RWPE1 (cell line): ENCODE measurements at regions not wholly inside any gene's neighbourhood (a gene's known extent, or its start where the extent isn't known, plus 50 kb on each side); places are given as distances from the start of the nearest gene placed in this dataset.
A peak's percentile ranks its signal among the peaks of the same experiment; 100 is the strongest.

Source experiments
- CTCF ChIA-PET: fragments of 350-600 bp; sonication (Branson Sonifier 250); formaldehyde crosslinking; extraction: SDS; loops from one replicate; lab custom pipeline; 2021; lab: Yijun Ruan, JAX
- POLR2A ChIA-PET: fragments of 400-600 bp; formaldehyde crosslinking; extraction: SDS; loops from one replicate; lab custom pipeline; 2020; ENCODE audit warnings: antibody characterized with exemption; ENCODE audit not compliant: low non-redundant PET; lab: Yijun Ruan, JAX
- DNase-seq: peaks from one replicate; pipeline ENCODE4 v3.0.0; 2012; ENCODE audit warnings: low spot score
- H3K27ac ChIP-seq: fragments of 450-650 bp; 2 replicates; pipeline ENCODE4 v1.5.1; 2017
- TF ChIP-seq, protein P1 (sequence below): fragments of 450-650 bp; conservative IDR thresholded peaks from 2 replicates; pipeline ENCODE4 v1.5.1; 2017; ENCODE audit warnings: low read depth, mild to moderate bottlenecking

DNA sequence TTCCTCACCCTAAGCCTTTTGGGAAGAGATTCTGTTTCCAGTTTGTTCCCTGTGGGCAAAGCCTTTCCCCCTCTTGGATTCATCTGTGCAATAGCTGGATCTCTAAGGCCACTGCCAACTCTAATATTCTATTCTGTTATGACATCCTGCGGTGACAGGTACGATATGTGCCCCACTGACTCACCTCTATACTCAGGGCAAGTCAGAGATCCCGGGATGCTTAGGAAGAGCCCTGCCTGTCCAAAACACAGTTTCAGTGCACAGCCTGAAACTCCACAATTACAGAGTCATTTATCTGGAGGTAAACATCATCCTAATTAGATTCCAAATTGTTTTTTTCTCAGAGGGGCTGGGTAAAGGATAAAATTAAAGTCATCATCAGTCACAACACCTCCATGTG lies 190.2 kb downstream of the TFCP2L1 start:
- TF ChIP-seq, protein P1, sequence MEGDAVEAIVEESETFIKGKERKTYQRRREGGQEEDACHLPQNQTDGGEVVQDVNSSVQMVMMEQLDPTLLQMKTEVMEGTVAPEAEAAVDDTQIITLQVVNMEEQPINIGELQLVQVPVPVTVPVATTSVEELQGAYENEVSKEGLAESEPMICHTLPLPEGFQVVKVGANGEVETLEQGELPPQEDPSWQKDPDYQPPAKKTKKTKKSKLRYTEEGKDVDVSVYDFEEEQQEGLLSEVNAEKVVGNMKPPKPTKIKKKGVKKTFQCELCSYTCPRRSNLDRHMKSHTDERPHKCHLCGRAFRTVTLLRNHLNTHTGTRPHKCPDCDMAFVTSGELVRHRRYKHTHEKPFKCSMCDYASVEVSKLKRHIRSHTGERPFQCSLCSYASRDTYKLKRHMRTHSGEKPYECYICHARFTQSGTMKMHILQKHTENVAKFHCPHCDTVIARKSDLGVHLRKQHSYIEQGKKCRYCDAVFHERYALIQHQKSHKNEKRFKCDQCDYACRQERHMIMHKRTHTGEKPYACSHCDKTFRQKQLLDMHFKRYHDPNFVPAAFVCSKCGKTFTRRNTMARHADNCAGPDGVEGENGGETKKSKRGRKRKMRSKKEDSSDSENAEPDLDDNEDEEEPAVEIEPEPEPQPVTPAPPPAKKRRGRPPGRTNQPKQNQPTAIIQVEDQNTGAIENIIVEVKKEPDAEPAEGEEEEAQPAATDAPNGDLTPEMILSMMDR: no peak
- H3K27ac ChIP-seq: no peak overlapping the region
- CTCF ChIA-PET: interaction anchor here (0.5 to 2.5 kb wide), 15 partner anchors 13 to 733 kb away, joined by 3 to 9 read pairs (median 3); no protein-coding TSS in a partner anchor
- DNase-seq: no peak
- POLR2A ChIA-PET: no interaction called here

DNA sequence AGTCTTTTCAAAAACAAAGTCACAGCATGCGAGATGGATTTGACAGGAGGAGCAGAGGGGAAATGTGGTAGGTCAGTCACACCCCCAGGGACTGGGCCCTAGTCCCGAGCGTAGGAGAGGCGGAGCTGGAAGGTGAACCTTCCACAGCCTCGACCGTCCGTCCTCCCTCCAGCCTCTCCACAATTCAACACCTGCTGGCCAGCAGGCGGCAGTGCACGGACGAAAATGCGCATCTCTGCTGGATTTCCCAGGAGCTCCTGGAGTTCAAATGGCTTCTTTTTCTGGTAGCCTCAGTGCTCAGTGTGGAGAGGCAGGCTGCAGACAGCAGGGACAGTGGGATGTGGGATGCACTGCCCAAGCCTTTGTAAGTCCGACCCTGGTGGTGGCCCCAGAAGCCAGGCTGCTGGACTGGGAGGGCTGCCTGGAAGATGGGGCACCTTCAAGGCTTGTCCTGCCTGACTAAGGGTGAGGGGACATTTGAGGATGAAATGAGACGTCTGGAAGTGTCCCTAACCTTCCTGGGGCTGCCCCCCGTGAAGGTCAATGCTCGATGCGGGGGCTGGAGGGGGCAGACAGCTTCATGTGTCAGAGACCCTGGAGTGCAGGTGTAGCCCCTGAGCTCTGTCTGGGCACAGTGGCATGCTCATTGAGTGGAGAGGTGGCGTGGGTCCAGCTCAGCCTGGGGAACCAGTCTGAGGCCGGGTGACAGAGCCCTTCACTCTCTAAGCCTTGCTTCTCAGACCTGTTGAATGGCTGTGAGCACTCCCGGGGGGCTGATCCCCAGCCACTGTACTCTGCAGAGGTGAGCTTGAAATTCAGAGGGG lies 189.5 kb downstream of the TFCP2L1 start:
- TF ChIP-seq, protein P1: peak; percentile 82
- ChIA-PET CTCF (interaction anchor here (0.5 to 2.5 kb wide), 24 partner anchors 10 to 1423 kb away, joined by 3 to 9 read pairs (median 3); no protein-coding TSS in a partner anchor), POLR2A (no interaction called here)
- H3K27ac ChIP-seq: no peak overlapping the region
- peak; percentile 74 for DNase-seq

DNA sequence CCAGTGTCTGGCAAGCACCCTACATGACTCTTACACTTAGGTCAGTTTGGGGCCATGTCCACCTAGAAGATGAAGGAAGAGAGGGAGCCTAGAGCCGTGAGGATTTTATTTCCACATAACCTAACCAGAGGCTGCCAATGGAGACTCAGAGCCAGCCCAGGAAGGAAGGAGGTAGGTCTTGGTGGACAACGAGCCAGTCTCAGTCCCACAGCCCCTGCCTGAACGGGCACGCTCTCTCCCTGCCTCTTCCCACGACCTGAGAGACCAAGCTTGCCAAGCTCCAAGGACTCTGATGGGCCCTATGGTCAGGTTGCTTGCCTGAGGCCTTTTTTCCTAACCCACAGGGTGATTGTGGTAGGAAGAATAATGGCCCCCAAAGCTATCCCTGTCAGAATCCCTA lies 188.4 kb downstream of the TFCP2L1 start:
- CTCF ChIA-PET: interaction anchor here (0.5 to 2.5 kb wide), 4 partner anchors 11 to 1422 kb away, joined by 3 to 9 read pairs (median 4); no protein-coding TSS in a partner anchor
- TF ChIP-seq, protein P1: no peak
- POLR2A ChIA-PET: no interaction called here
- no peak for DNase-seq
- no peak overlapping the region for H3K27ac ChIP-seq

DNA sequence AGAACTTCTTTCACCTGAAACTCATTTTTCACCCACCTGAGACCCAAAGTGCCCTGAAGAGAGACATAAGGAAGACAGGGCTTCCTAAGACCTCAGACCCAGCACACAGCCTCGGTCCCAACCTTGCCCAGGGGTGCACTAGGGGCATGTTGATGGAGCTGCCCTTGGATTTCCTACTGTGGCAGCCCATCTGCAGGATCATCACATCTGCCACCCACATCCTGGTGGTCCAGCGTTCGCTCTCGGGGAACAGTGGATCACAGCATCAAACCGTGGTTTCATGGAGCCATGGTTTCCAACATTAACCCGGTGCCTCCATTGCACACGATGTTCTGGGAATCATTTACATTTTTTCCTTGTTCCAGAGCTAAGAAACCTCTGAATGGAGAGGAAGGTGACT lies 186.4 kb downstream of the TFCP2L1 start:
- CTCF ChIA-PET: interaction anchor here (0.9 to 1.1 kb wide), 2 partner anchors 256 to 257 kb away, joined by 3 to 4 read pairs; no protein-coding TSS in a partner anchor
- DNase-seq: no peak
- TF ChIP-seq, protein P1: no peak
- no peak overlapping the region for H3K27ac ChIP-seq
- POLR2A ChIA-PET: no interaction called here

DNA sequence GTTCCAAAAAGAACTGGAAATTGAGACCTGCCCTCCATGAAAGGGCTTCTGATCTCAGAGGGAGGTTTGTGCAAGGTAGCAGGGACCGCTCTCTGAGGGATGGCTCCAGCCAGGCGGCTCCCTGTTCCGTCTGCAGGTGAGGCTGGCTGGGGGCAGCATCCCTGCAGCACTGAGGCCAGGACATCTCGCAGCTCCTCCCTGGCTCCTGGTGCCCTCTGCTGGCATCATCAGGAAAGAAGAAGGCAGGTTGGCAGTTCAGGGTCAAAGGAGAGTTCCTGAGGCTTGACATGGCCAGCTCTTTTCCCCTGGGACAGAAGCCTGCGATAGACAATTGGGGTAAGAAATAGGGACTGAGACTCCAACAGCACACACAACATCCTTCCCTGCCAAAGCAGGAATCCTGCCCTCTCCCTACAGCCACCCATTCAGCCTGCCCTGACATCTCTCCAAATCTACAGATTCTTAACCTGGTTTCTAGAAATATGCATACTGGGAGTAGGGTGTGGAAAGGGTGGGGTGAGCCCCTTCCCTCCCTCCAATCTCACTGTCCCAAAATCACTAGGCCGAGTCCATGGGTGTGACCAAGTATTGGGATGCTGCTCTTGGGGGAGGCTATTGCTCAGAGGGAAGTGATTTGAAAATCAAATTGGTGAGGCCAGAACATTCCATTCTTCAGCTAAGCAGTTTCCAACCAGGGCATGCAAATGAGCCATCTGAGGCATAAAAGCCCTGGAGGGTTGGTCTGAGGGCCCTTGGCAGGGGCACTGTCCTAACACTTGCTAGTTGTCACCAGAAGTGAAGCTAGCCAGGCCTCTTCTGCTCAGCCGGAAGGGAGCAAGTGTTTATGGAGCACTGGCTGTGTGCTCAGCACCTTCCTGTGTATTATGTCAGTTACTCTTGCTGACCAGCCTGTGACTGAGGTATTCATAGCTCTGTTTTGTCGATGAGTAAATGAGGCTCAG lies 185.4 kb downstream of the TFCP2L1 start:
- peak; percentile 48 for DNase-seq
- no peak overlapping the region for H3K27ac ChIP-seq
- CTCF ChIA-PET: interaction anchor here (0.5 to 1.6 kb wide), 15 partner anchors 8 to 414 kb away, joined by 3 to 5 read pairs (median 3); no protein-coding TSS in a partner anchor
- POLR2A ChIA-PET: no interaction called here
- TF ChIP-seq, protein P1: peak; percentile 55
